CD4-positive, alpha-beta T cell treated with Interleukin-4 for 1 hour (primary cell): ENCODE measurements at regions not wholly inside any gene's neighbourhood (a gene's known extent, or its start where the extent isn't known, plus 50 kb on each side); places are given as distances from the start of the nearest gene placed in this dataset.

Source experiments
- DNase-seq, 2 donors: peaks; one replicate each; pipeline ENCODE4 v3.0.0-alpha.2; 2020 to 2022

GRCh38 chr7:56291-56913, 136.0 kb upstream of the FAM20C start:
- no peak for DNase-seq

DNA sequence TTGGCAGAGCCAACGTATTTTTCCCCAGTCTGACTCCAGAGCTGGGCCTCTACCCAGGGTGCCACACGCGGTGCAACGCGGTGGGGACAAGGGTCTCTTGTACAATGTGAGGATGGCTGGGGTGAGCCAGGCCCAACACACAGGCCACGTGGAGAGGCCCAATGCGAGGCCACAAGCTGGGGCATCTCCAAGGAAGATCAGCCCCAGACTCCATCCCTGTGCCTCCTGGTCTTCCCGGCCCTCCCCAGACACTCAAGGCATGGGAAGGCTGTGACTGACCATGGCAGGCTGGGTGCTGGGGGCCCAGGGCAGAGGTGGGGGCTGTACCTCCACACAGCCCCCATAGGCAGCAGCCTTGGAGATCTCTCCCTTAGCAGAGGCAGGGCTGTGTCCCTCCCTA, 135.3 kb upstream of the FAM20C start:
- DNase-seq = no peak

GRCh38 chr7:57482-58255, 134.7 kb upstream of the FAM20C start:
- DNase-seq = no peak

GRCh38 chr7:58316-58715, 134.1 kb upstream of the FAM20C start:
- no peak for DNase-seq

DNA sequence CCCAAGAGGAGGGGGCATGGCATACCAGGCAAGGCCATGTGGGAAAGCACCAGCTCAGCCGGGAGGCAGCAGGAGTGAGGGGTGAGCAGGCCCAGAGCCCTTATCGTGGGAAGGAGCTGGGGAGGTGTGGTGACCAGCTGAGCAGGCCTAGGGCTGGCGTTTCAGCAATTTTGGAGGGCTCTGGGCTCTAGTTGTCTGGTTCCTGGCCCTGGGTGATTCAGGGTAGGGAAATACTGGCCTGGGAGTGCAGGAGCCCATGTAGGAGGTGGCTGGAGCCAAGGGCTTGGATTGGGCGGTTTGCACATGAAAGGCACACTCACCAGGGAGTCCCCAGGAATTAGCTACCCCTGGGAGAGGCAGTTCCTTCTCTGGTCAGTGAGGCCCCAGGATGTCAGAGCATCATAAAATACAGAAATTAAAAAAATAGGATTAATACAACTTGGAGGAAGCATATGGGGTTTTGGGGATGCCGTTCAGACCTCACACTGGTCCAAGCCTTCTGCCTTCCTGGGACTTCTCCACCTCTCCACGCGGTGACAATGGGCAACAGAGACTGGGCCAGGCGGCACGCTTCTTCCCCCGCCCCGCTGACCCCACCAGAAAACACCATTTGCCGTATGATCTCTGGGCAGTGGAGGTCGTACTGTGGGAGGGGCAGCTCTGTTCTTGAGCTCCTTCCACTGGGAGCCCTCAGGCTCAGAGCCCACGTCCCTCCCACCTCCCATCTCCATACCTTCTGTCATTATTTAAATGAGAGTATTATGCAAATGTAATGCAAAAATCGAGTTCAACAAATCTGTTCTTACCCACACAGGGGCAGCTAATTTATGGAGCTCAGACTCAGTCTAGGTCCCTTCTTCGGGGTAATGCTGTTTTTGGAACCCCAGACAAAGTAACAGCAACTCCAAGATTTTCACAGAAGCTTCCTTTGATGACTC, 133.0 kb upstream of the FAM20C start:
- no peak for DNase-seq

- no peak for DNase-seq
Observed at GRCh38 chr7:60017-60675, 132.2 kb upstream of the FAM20C start.

DNA sequence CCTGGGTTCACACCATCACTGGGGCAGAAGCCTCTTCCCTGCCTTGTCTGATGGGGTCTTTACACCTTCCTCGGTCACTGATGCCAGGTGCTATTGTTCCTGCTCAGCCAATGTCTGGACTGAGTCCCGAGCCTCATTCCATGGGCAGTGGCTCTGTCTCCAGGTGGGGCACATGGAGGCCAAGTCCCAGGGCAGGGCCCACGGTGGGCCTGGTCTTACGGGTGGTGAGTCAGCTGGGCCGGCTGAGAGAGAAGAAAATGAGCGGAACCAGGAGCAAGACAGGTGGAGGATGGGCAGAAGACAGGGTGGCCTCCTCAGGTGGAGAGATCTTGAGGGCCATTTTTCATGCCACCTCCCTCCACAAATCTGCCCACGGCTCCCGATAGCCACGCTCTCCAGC, 131.7 kb upstream of the FAM20C start:
- DNase-seq = no peak

DNA sequence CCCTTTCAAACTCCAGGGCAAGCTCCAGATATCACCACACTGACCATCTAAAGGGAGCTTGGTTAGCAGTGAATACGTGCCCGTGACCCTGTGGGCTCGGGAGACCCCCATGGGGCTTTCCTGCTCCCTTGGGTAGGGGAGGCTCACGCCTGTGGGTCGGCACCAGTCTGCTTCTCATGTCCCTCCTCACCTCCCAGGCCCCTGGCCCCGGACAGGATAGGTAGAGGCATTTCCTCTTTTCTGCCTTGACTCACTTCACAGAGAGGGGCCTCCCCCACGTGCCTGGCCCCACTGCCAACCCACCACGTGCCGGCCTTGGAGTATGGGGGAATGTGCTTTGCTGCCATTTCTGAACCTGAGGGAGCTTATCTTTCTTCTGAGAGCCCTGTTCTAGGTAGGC, 131.3 kb upstream of the FAM20C start:
- DNase-seq = no peak

DNA sequence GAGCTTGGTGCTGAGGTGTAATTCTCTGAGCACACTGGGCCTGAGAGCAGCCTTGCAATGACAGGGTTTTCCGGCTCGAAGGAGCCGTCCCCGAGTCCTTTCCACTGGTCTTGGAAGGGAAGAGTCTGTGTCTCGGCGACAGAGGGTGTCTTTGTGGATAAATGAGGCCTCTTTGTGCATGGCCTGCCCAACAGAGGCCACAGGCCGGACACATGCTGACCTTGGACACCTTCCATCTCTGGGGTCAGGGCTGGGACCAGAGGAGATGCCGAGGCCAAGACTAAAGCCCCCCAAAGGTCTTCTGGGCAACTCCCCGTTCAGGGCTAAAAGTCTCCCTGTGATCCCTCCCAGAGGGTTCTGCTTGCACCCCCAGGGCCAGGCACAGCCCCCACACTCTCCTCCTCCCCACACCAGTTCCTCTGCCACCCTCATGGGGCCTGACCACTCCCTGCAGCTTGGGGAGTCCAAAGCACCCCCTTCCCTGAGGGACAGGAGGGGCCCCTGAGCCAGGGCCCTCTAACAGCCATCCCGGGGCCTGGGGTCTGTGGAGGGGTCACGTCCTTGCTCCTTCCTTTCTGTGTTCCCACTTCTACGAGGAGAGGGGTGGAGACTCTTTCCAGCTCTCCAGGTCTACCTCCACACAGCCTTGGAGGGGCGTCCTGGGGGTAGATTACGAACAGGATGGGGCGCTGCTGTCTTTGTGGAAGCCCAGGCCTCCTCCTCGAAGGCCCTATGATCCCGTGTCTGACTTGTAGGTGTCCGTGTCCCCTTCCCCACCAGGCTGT, 130.6 kb upstream of the FAM20C start:
- peak in 1 of 2 donors; percentile 9 for DNase-seq

GRCh38 chr7:62361-63116, 129.8 kb upstream of the FAM20C start:
- peak in 1 of 2 donors; percentile 10 for DNase-seq

GRCh38 chr7:63117-63480, 129.3 kb upstream of the FAM20C start:
- peak in 1 of 2 donors; percentile 11 for DNase-seq

DNA sequence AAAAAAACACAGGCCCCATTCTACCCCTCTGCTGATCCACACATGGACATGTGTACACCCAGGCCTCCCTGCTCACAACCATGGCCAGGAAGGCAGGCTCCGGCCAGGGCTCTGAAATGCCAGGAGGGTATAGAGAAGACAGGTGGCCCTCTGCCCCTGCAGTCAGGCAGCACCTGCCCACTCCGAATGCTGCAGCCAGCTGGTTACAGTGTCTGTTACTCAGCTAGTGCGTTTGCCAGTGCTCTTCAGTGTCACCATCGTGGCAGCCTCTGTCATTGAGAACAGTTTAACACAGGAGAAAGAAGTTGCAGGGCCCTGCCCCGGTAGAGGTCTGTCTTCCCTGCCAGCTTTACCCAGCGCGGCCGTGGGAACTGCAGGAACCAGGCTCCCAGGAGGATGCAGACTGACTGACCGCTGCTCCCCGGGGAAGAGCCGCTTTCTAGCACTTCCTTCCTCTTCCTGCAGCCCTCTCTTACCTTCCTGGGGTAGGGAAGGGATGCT, 128.8 kb upstream of the FAM20C start:
- DNase-seq = peak in 1 of 2 donors; percentile 11

DNA sequence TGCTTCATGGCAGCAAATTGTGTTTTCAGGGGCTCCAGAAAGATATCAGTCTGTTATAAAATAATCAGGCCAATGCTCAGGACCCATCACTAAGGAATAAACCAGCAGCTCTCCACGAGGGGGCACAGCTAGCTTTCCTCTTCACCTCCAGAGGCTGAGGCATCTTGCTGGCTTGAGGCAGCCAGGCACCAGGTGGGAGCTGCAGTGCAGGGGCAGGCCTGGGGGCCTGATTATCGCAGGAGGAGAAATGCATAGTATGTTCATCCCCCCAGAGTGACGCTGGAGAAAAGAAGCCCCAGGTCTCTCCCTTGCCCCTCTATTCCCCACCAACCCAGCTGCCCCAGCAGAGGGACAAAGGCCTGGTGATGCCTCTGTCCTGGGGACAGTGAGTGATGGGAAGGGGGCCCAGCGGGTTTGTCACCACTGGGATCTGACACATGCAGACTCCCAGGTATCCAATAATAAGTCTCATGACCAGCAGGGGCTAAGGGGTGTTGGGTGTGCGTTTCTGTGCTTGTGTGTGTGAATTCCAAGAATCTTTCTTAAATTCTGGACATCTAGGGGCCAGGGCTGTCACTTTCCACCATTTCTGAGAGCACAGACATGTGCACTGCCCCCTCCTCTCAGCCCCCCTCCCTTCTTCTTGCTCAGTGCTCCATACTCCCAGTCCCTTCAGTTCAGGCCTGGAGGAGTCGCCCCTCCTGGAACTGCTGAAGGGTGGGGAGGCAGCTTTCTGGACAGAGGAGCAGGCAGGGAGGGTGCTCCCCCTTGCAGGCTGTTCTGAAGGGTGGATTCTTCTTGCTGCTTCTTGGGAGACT, 128.1 kb upstream of the FAM20C start:
- peak in 1 of 2 donors; percentile 34 for DNase-seq

GRCh38 chr7:64916-65341, 127.4 kb upstream of the FAM20C start:
- DNase-seq = peak in 1 of 2 donors; percentile 11

GRCh38 chr7:65554-65953, 126.8 kb upstream of the FAM20C start:
- DNase-seq = peak in 1 of 2 donors; percentile 9

- DNase-seq = peak in 1 of 2 donors; percentile 7
Observed at GRCh38 chr7:66296-66695, 126.1 kb upstream of the FAM20C start.

DNA sequence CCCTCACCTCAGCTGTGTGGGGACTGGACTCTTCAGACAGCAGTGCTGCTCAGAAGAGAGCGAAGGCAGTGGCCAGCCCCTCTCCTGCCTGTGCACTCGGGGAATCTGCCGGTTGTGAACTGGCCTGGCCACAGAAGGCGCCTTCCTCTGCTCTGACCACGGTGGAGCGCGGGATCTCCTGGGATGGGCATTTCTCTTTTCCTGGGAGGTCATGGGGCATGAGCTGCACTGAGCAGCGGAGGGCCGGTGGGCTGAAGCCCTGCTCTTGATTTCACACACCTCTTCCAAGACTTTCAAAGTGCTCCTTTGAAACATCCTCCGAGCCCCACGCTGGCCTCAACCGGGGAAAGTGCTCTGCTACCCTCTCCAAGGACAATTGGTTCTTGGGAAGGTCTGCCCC, 125.6 kb upstream of the FAM20C start:
- peak in 1 of 2 donors; percentile 10 for DNase-seq

GRCh38 chr7:67661-68395, 124.5 kb upstream of the FAM20C start:
- DNase-seq = peak in 1 of 2 donors; percentile 8

GRCh38 chr7:68629-69028, 123.7 kb upstream of the FAM20C start:
- DNase-seq = peak in 1 of 2 donors; percentile 7
